Endothelial cell of hepatic sinusoid (primary cell): ENCODE measurements at regions not wholly inside any gene's neighbourhood (a gene's known extent, or its start where the extent isn't known, plus 50 kb on each side); places are given as distances from the start of the nearest gene placed in this dataset.

Experiments used
- in situ Hi-C: cut with HindIII; loops from 2 replicates; pipeline ENCODE4 v1.10.0; 2017; ENCODE audit warnings: low sequenced_read_pairs

DNA sequence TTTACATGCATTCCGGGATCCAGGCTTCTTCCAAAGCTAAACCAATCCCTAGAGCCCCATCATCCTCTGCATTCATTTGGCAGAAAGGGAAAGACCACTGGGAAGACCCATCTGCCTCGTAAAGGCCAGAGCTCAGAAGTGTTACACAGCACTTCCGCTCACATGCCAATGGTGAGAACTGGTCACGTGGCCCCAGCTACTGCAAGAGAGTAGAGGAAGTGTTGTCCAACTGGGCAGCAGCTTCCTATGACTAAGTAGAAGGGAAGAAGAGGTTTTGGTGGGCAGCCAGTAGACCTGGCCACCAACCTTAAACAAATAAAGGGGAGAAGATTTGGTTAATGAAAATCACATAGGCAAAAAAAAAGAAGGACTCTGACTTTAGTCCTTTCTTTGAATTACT is 74.4 kb upstream of the PPP2R3A start:
- in situ Hi-C loops = no loop called here

- in situ Hi-C loops = no loop called here
Observed at GRCh38 chr3:135895106-135895733, 70.3 kb upstream of the PPP2R3A start.

DNA sequence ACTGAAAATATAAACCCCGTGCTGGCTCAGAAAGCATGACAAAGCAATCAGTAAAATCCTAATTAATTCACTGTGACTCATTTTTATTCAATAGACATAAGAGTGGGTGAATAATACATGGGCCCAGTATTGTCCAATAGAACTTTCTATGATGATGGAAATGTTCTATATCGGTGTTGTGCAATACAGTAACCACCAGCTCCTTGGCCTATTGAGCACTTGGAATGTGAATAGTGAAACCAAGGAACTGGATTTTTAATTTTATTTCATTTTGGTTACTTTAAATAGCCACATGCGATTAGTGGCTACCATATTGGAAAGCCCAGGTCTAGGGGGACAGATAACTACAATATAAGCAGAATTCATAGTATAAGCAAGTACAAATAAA is 69.8 kb upstream of the PPP2R3A start:
- in situ Hi-C loops = no loop called here

- in situ Hi-C loops = no loop called here
Observed at GRCh38 chr3:135896613-135897012, 68.9 kb upstream of the PPP2R3A start.

DNA sequence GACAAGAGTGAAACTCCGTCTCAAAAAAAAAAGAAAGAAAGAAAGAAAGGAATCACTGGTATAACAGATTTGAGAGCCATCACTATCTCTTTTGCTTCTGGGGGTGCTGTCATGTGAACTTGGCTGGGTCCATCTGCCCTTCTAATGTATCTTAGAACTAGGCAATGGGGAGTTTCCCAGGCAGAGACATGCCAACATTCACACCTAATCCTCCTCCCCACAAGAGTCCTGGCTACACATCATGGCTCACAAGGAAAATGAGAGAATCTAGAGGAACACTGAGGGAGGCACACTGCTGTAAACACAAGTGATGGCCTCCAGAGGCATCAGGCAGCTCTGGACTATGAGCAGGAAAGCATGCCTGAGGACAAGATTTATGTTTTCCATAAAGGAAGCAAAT is 67.8 kb upstream of the PPP2R3A start:
- in situ Hi-C loops = no loop called here

- in situ Hi-C loops = no loop called here
Observed at GRCh38 chr3:135898774-135899173, 66.8 kb upstream of the PPP2R3A start.

- in situ Hi-C loops = loop anchor here (5.0 kb wide), 1 partner anchor 57 kb away; no protein-coding TSS in a partner anchor
Observed at GRCh38 chr3:135905058-135905724, 60.3 kb upstream of the PPP2R3A start.

DNA sequence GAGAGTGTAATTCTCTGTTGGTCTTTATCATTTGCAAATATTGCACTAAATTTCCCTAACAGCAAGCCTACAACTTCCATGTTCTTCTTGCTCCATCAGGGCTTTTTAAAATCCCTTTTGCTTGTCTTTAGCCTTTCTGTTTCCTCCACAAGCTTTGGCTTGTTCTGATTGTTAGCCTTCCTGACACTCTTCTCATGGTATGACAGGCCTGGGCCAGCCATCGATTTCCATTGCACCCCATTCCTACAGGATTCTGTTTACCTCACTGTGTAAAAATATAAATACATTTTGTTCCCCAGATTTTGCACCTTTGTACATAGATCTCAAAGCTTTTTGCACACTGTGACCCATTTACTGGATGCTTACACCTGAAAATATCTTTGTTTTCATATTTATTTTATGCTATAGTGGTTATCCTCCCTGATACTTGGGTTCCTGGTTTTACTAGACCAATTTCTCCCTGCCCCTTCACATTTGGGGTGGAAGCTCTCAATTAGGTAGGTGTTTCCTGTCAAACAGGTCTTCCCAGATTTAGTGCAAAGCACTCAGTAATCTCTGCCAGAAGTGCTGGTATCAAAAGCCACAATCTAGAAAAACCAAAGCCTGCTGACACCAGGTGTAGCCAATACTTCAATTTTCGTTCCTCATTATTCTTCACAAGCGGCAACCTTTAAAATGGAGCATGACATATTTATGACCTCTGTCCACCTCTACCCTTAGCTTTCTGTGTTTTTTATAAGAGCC is 57.9 kb upstream of the PPP2R3A start:
- in situ Hi-C loops = loop anchor here (5.0 kb wide), 1 partner anchor 55 kb away; no protein-coding TSS in a partner anchor

DNA sequence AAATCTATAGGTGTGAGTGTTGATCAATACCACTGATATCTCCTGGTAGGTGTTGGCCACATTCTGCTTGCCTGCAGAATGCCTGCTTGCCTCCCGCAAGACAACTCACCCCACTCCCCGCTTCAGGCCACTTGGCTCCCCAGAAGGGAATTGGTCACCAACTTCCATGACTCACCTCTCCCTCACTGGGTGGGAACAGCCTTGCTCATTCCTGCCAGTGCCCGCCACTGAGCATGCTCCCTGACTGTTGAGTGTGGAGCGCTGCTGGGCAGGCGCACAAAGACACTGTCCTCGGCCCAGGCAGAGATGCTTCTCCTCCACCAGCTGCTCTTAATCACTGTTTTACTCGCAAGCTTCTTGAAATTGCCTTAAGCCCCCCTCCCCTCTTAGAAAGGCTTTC is 57.3 kb upstream of the PPP2R3A start:
- in situ Hi-C loops = loop anchor here (5.0 kb wide), 1 partner anchor 54 kb away; no protein-coding TSS in a partner anchor

GRCh38 chr3:135908737-135909136 is 56.8 kb upstream of the PPP2R3A start:
- in situ Hi-C loops = loop anchor here (5.0 kb wide), 1 partner anchor 54 kb away; no protein-coding TSS in a partner anchor

DNA sequence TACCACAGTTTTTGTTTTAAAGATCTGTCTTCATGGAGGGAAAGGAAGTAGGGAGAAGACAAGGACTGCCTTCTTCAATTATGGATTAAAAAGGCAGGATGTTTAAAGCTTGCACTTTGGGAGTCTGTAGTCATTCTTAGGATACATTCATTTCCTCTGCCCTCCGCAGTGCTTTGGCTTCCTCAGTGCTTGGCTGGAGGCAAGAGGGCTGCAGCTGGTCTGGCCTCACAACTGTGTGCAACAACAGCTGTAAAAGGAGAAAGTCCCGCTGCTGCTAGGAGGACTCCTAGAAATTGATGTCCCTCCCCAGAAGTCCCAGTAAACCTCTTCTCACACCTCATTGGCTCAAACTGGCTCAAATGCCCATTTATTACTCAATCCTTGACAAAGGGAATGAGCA is 54.4 kb upstream of the PPP2R3A start:
- in situ Hi-C loops = no loop called here

- in situ Hi-C loops = no loop called here
Observed at GRCh38 chr3:135915206-135915605, 50.3 kb upstream of the PPP2R3A start.
